ENCODE measurements at regions not wholly inside any gene's neighbourhood (a gene's known extent, or its start where the extent isn't known, plus 50 kb on each side); places are given as distances from the start of the nearest gene placed in this dataset.
"Not testable (repeated sequence)": the region's sequence is repeated elsewhere in the genome, so short reads cannot be mapped to it uniquely, and the experiment has no call there.

GRCh38 chr13:59230484-59231264 is 933.1 kb downstream of the DIAPH3 start:
- DNase-seq (ENCODE audit: low read depth): no peak

DNA sequence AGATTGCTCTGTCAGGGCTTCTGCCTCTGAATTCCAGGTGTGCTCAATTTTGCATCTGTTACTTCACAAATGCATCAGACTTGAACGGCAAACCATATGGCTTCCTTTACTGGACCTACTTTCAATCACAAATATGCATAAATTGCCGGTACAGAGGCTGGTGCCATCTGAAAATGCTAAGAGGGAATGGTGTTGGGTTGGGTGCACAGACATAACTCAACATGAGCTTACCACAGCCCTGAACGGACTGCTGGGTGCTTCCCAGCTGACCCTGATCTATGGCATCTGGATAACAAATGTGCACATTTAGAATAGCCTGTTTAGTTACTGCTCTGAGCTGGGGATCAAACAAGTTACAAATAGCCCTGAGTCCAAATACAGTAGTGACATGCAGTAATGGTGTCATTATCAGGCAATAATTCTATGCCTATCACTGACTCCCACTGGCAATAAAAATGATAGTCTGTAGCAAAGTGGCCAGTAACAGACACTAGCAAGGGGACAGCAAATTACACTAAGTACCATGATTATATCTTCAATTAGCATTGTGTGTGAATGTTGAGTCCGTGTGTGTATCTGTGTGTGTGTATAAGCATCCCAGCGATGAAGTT is 927.3 kb downstream of the DIAPH3 start:
- no peak for DNase-seq (ENCODE audit: low read depth)

- DNase-seq (ENCODE audit: low read depth): no peak
Observed at GRCh38 chr13:59236944-59237343, 926.8 kb downstream of the DIAPH3 start.

- peak; percentile 13 for DNase-seq (ENCODE audit: low read depth)
Observed at GRCh38 chr13:59247171-59247570, 916.6 kb downstream of the DIAPH3 start.

DNA sequence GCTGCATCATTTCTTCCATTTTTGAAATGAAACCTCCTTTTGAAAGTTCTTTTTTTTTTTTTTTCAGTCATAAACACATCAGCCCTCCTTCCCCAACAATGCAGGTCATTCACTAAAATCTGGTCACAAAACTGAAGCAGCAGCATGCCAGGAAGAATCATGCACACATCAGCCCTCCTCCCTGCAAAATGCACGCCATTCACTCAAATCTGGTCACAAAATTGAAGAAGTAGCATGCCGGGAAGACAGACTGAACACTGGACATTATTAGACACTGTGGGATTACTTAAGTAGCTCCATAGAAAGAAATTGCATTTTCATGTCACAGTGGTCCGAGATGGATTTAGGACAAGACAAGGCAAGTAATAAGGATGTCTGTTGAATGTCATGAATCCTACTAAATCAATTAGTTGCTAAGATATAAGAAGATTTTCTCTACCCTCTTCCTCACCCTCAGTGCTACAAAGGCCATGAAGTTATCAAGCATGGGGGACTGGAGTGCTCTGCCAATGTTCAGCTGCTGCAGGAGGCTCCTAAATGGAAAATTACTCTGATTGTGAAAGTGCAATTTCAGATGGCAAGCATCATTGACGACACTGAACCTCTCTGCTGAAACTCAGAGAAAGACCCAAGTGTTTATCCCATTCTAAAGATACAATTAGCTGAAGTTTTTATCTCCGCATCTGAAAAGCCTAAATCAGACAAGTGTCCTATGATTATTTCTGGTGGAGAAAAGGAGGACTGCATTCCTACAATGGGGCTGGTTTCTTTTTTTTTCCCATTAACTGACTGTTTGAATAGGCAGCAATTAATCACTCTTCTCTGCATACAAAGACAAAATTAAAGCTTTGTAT is 913.2 kb downstream of the DIAPH3 start:
- no peak for DNase-seq (ENCODE audit: low read depth)

DNA sequence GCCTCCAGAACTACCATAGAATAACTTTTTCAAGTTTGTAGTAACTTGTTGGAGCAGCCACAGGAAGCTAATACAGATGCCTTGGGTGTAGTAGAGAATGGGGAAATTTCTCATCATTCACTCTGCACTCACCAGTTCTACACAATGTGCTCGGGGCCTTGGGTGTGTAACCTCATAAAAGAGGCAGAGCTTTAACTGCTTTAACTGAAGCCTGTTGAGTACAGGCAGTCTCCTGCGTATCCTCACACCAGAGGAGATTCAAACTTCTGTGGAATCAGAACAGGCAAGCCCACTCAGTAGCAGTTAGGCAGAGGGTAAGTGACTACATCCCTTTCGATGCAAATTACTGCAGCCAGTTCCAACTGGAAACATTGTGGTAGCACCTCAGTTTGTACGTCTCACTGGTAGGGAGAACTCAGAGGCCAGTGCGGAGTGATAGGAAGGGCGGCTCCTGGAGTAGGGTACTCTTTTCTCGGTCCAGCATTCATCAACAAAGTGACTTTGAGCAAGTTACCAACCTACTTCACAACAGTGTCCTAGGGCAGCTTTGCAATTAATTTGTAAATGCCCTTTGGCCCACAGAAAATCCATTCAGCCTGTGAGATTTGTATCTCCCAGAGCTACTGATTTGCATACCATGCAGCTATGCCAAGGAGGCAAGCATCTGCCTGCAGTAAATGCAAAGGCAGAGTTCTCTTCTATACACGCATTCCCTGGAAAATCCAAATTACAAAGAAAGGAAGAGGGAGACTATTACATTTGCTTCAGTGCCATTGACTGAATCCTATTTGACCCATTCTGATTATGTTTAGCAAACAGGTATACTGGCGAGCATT is 904.3 kb downstream of the DIAPH3 start:
- DNase-seq (ENCODE audit: low read depth): no peak

DNA sequence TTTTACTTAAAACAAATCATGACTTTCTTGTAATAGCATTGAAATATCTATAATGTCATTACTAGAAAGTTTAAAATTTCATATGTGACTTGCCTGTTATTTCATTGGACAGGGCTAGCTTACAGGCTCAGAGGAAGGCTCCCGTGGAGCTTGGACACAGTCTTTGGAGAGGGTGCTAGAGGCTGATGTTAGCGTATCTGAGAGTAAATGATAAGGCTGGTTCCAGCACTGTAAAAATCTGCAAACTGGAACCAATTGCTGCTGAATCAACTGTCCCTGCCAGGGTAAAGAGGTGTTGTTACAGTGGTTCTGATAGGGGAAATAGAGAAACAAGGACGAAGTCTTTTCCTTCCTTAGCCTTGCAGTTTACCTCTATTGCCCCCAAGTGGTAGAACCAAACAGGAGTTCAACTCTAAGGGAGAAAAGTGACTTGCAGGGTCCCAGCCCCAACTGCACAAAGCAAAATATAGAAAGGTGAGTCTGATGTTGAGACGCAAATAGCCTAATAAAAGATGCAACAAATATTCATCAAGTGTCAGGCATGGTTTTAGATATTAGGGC is 901.7 kb downstream of the DIAPH3 start:
- DNase-seq (ENCODE audit: low read depth): no peak

DNA sequence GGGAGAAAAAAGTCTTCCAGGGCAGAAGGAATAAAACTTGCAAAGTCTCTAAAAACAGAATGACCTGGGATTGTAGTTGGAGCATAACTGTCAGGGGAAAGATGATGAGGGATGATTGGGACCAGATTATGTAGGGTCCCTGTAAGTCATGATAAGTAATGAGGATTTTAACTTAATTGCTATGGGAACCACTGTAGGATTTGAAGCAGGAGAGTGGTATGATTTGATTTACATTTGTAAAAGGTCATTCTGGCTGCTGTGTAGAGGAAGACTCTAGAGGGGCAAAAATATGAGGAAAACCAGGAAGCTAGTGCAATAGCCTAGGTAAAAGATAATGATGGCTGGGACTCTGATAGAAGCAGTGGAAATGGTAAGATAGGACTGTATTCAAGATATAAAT is 900.2 kb downstream of the DIAPH3 start:
- no peak for DNase-seq (ENCODE audit: low read depth)

- DNase-seq (ENCODE audit: low read depth): peak; percentile 12
Observed at GRCh38 chr13:59266478-59267063, 897.2 kb downstream of the DIAPH3 start.

DNA sequence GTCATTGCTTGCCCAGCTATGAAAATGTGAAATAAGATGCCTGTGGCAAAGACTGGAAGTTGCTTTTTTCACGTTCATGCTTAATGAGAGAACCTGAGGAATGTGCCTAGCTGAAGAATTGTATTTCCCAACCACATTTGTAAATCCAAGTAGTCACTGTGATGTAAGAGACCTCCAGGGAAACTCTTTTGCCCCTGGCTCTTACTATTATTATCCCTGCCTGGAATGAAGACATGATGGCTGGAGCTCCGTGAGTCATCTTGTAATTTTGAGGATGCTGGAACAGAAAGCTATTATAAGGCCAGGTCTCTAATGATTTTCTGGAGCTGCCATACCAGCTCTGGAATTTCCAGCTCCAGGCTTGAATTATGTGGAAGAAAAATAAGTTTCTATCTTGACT is 894.3 kb downstream of the DIAPH3 start:
- DNase-seq (ENCODE audit: low read depth): peak; percentile 97

- peak; percentile 10 for DNase-seq (ENCODE audit: low read depth)
Observed at GRCh38 chr13:59270327-59270726, 893.4 kb downstream of the DIAPH3 start.

GRCh38 chr13:59274958-59275727 is 888.6 kb downstream of the DIAPH3 start:
- DNase-seq (ENCODE audit: low read depth): no peak

GRCh38 chr13:59276436-59276835 is 887.3 kb downstream of the DIAPH3 start:
- peak; percentile 44 for DNase-seq (ENCODE audit: low read depth)

GRCh38 chr13:59277106-59277505 is 886.6 kb downstream of the DIAPH3 start:
- no peak for DNase-seq (ENCODE audit: low read depth)

DNA sequence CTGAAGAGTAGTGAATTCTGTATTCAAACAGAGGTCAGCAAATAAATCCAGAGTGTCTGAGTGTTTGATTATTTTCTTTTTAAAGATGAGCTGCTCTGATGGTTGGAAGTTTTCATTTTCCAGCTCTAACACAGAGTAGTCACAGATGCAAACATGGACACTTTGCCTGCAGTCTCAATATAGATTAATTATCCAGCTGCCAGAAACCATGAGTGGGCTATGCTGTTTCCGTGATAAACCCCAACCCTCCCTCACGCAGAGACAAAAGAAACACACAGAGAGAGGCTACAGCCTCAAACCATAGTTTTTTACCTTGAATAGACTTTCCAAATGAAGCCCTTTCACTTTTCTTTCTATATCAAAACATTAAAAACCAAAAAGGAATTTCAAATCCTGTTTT is 884.7 kb downstream of the DIAPH3 start:
- DNase-seq (ENCODE audit: low read depth): no peak

DNA sequence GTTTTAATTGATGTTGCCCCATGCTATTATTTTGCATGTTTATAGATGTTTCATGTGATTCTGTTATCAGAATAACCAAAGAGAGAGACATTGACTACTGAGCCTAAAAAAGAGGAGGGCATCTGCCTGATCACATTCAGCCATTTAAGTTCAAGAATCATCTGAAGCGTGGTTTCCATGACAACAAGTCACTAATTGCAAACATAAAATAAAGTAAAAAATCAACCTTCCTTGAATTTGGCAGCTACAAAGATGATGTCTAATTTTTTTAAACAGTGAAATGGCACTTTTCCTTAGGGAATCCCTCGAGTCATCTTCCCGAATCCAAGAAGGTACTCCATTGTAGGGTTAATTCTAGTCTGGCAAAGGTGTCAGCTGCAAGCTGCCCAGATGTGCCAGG is 884.2 kb downstream of the DIAPH3 start:
- no peak for DNase-seq (ENCODE audit: low read depth)

DNA sequence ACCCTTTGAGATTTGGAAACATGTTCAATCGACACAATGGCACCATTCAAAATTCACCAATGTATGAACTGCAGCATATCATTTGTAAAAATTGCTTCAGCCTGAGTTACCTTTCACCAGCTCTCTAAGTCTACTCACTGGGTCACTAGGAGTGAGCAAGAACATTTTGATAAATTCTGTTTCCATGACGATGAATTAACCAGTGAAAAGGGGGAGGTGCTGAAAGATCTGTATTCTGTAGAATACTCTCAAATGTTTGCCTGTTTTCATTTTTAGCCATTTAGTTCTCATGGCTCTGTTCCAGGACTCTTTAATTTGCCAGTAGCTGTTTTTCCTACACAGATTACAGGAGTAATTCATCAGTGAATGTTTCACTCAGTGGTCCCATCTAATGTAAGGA is 883.4 kb downstream of the DIAPH3 start:
- no peak for DNase-seq (ENCODE audit: low read depth)

GRCh38 chr13:59281453-59281852 is 882.3 kb downstream of the DIAPH3 start:
- DNase-seq (ENCODE audit: low read depth): no peak

DNA sequence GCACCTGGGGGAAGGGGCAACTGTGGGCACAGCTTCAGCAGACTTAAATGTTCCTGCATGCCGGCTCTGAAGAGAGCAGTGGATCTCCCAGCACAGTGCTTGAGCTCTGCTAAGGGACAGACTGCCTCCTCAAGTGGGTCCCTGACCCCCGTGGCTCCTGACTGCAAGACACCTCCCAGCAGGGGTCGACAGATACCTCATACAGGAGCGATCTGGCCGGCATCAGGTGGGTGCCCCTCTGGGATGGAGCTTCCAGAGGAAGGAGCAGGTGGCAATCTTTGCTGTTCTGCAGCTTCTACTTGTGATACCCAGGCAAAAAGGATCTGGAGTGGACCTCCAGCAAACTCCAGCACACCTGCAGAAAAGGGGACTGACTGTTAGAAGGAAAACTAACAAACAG is 871.5 kb downstream of the DIAPH3 start:
- DNase-seq (ENCODE audit: low read depth): not testable (repeated sequence)

DNA sequence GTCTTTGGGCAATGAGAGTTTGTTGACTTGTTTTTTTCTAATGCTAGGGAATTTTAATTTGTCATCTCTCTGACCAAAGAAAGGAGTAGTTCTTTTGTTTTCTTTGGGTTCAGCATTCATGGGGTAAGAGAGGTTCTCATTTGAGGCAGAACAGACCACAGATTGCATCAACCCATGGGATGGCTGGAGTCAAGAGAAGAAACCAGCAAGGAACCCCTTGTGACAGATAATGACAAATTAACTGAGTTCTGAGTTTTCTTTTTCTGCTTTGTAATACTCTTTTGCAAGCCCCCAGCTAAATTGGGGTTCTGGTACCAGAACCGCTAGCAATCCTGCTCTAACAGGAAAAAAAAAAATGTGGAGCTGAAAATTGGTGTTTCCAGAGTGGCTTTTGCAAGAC is 864.1 kb downstream of the DIAPH3 start:
- no peak for DNase-seq (ENCODE audit: low read depth)

Measured in EH (cell line).